ENCODE measurements at regions not wholly inside any gene's neighbourhood (a gene's known extent, or its start where the extent isn't known, plus 50 kb on each side); places are given as distances from the start of the nearest gene placed in this dataset.

DNA sequence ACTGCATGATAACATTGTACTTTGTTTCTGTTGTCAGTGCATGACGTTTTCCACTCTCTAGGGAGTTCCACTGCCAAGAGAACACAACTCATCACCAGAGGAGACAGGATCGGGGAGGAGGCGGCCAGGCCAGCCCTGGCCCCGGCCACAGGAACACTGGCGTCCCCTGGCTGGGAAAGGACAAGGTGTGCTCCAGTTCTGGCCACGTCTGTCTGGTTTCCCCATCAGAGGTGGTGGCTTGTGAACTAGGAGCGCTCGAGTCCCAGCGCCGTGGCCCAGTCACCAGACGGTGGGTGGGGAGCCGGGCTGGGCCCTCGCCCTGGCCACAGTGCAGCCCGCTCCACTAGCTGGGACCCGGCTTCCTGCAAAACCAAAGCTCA lies 211.9 kb upstream of the IRX4 start:
- Histone ChIP-seq H3K4me1 (ENCODE audit: control insufficient read depth, low read length) (no peaks in the 10 kb centered on the region), H3F3A (ENCODE audit: control insufficient read depth, insufficient read depth) (no peaks in the 10 kb centered on the region), H3K4me3 (ENCODE audit: low read length) (no peak overlapping the region), H3K27ac (ENCODE audit: low read depth, low read length) (no peak overlapping the region), H4K20me1 (ENCODE audit: control insufficient read depth, insufficient read depth, low read depth, low read length) (no peaks in the 10 kb centered on the region), H3K36me3 (ENCODE audit: control insufficient read depth, low read length) (no peaks in the 10 kb centered on the region), H3K9me3 (ENCODE audit: control insufficient read depth, insufficient read depth, low read length) (no peaks in the 10 kb centered on the region), H3K79me2 (ENCODE audit: control insufficient read depth, low read length) (no peaks in the 10 kb centered on the region), H3K9me2 (replicated peaks; ENCODE audit: control insufficient read depth, low read length) (no peaks in the 10 kb centered on the region), H3K27me3 (ENCODE audit: control insufficient read depth, low read length) (no peaks in the 10 kb centered on the region; the same call in 1 of the 2 replicates), H3K4me2 (ENCODE audit: low read length) (no peak overlapping the region)
- no peak for TF ChIP-seq EZH2phosphoT487 (IDR thresholded peaks at IDR 0.05; ENCODE audit: borderline replicate concordance, low read length)
- TF ChIP-seq, protein P1, sequence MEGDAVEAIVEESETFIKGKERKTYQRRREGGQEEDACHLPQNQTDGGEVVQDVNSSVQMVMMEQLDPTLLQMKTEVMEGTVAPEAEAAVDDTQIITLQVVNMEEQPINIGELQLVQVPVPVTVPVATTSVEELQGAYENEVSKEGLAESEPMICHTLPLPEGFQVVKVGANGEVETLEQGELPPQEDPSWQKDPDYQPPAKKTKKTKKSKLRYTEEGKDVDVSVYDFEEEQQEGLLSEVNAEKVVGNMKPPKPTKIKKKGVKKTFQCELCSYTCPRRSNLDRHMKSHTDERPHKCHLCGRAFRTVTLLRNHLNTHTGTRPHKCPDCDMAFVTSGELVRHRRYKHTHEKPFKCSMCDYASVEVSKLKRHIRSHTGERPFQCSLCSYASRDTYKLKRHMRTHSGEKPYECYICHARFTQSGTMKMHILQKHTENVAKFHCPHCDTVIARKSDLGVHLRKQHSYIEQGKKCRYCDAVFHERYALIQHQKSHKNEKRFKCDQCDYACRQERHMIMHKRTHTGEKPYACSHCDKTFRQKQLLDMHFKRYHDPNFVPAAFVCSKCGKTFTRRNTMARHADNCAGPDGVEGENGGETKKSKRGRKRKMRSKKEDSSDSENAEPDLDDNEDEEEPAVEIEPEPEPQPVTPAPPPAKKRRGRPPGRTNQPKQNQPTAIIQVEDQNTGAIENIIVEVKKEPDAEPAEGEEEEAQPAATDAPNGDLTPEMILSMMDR (IDR thresholded peaks at IDR 0.05; ENCODE audit: low read depth, low read length, poor library complexity, severe bottlenecking) = no peak

DNA sequence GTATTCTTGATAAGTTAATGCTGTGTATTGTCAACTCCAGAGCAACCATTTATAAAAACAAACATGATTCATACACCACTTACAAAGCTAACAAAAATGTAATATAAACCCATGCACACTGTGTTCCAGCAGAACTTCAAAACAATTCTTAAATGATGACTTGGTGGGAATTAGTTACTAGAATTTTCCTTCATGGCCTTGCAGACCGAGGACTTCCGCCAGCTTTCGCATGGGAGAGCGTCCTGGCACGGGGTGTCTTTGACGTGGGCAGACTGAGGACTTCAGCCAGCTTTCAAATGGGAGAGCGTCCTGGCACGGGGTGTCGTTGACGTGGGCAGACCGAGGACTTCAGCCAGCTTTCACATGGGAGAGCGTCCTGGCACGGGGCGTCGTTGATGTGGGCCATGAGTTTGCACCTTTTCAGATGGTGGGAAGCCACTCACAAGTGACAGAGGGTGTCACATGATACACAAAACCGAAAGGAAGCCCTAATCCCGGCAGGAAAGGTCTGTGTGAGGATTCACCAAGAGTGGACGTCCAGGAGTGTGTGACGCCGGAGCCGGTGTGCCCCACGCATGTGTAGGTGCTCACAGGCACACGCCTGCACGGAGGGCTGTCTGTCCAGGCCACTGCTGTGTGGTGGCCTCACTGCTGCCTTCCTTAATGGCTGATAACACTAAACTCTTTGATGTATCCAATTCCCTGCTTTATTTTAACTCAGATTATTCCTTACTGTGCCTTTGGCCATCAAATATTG lies 211.3 kb upstream of the IRX4 start:
- no peaks in the 10 kb centered on the region for H3K4me1 ChIP-seq (ENCODE audit: control insufficient read depth, low read length)
- H3K4me2 ChIP-seq (ENCODE audit: low read length) = no peak overlapping the region
- no peaks in the 10 kb centered on the region for H3K79me2 ChIP-seq (ENCODE audit: control insufficient read depth, low read length)
- H3K9me2 ChIP-seq (replicated peaks; ENCODE audit: control insufficient read depth, low read length) = no peaks in the 10 kb centered on the region
- H3K4me3 ChIP-seq (ENCODE audit: low read length) = no peak overlapping the region
- no peaks in the 10 kb centered on the region for H3K36me3 ChIP-seq (ENCODE audit: control insufficient read depth, low read length)
- no peaks in the 10 kb centered on the region for H3F3A ChIP-seq (ENCODE audit: control insufficient read depth, insufficient read depth)
- TF ChIP-seq, protein P1 (IDR thresholded peaks at IDR 0.05; ENCODE audit: low read depth, low read length, poor library complexity, severe bottlenecking) = no peak
- no peak for TF ChIP-seq EZH2phosphoT487 (IDR thresholded peaks at IDR 0.05; ENCODE audit: borderline replicate concordance, low read length)
- no peaks in the 10 kb centered on the region for H3K9me3 ChIP-seq (ENCODE audit: control insufficient read depth, insufficient read depth, low read length)
- no peaks in the 10 kb centered on the region; the same call in 1 of the 2 replicates for H3K27me3 ChIP-seq (ENCODE audit: control insufficient read depth, low read length)
- H3K27ac ChIP-seq (ENCODE audit: low read depth, low read length) = no peak overlapping the region
- H4K20me1 ChIP-seq (ENCODE audit: control insufficient read depth, insufficient read depth, low read depth, low read length) = no peaks in the 10 kb centered on the region

DNA sequence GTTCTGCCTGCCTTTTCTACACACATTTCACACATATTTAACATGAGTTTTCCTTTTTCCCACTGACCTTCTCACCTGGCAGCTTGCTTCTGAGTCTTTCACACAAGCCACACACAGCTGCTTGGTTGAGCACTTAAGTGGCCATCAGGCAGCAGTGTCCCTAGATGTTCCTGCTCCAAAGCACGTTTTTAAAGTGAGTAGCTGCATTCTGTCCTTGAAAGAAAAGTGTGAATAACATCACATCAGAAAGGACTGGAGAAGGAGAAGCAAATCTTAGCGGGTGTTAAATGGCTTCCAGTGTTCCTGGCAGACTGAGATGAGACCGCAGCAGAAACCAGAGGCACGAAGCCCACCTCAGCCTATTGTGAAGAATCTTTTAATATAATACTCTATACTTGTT lies 209.2 kb upstream of the IRX4 start:
- no peaks in the 10 kb centered on the region for H3F3A ChIP-seq (ENCODE audit: control insufficient read depth, insufficient read depth)
- no peaks in the 10 kb centered on the region for H3K36me3 ChIP-seq (ENCODE audit: control insufficient read depth, low read length)
- no peak overlapping the region for H3K4me3 ChIP-seq (ENCODE audit: low read length)
- TF ChIP-seq EZH2phosphoT487 (IDR thresholded peaks at IDR 0.05; ENCODE audit: borderline replicate concordance, low read length) = no peak
- TF ChIP-seq, protein P1 (IDR thresholded peaks at IDR 0.05; ENCODE audit: low read depth, low read length, poor library complexity, severe bottlenecking) = no peak
- H3K79me2 ChIP-seq (ENCODE audit: control insufficient read depth, low read length) = no peaks in the 10 kb centered on the region
- no peaks in the 10 kb centered on the region for H3K9me2 ChIP-seq (replicated peaks; ENCODE audit: control insufficient read depth, low read length)
- no peaks in the 10 kb centered on the region for H3K9me3 ChIP-seq (ENCODE audit: control insufficient read depth, insufficient read depth, low read length)
- H4K20me1 ChIP-seq (ENCODE audit: control insufficient read depth, insufficient read depth, low read depth, low read length) = no peaks in the 10 kb centered on the region
- H3K27ac ChIP-seq (ENCODE audit: low read depth, low read length) = no peak overlapping the region
- H3K4me2 ChIP-seq (ENCODE audit: low read length) = no peak overlapping the region
- H3K27me3 ChIP-seq (ENCODE audit: control insufficient read depth, low read length) = no peaks in the 10 kb centered on the region; the same call in 1 of the 2 replicates
- no peaks in the 10 kb centered on the region for H3K4me1 ChIP-seq (ENCODE audit: control insufficient read depth, low read length)

All from DOHH2 (cell line).